Right lobe of liver (tissue), 6 donors: ENCODE measurements at regions not wholly inside any gene's neighbourhood (a gene's known extent, or its start where the extent isn't known, plus 50 kb on each side); places are given as distances from the start of the nearest gene placed in this dataset.

ENCODE experiments used
- ATAC-seq, 4 donors: fragments of 200-7000 bp; cut with Tn5 transposase; one replicate each; pipeline ENCODE4 v1.9.1; 2020; ENCODE audit warnings: mild to moderate bottlenecking in 4 of 4, moderate library complexity in 4 of 4
- DNase-seq, 3 donors: peaks; one replicate each; pipeline ENCODE4 v3.0.0-alpha.2; 2020
- H3K27ac ChIP-seq, 3 donors: fragments of 200-600 bp; one replicate each; pipeline ENCODE4 v1.8.0; 2022
- H3K27me3 ChIP-seq, 2 donors: fragments of 200-600 bp; one replicate each; pipeline ENCODE4 v1.8.0; 2022
- H3K36me3 ChIP-seq, 4 donors: fragments of 200-600 bp; sonication (generic) in 1 of 4; one replicate each; pipeline versions ENCODE4 v1.5.1 to v1.8.0; 2017 to 2022; ENCODE audit warnings: control low read depth in 1 of 4
- H3K4me1 ChIP-seq, 4 donors: fragments of 200-600 bp; sonication (generic) in 1 of 4; one replicate each; pipeline versions ENCODE4 v1.5.1 to v1.8.0; 2017 to 2022; ENCODE audit warnings: control low read depth in 1 of 4
- H3K4me3 ChIP-seq, 3 donors: fragments of 200-600 bp; one replicate each; pipeline ENCODE4 v1.8.0; 2022
- H3K9me3 ChIP-seq, 4 donors: fragments of 200-600 bp; sonication (generic) in 1 of 4; one replicate each; pipeline versions ENCODE4 v1.5.1 to v1.8.0; 2017 to 2022; ENCODE audit warnings: control low read depth in 1 of 4
- POLR2A ChIP-seq: fragments of 450-650 bp; IDR thresholded peaks from one replicate; pipeline ENCODE4 v1.6.1; 2017; ENCODE audit warnings: antibody characterized with exemption, mild to moderate bottlenecking
- WGBS: methylation state at CpG from one replicate; pipeline ENCODE4 v1.1.6; 2018; ENCODE audit warnings: low coverage, low lambda C conversion rate; ENCODE audit not compliant: insufficient coverage; ENCODE audit errors: missing lambda C conversion rate; 5-methylcytosine and 5-hydroxymethylcytosine counted together
- intact Hi-C, 2 donors: fragments of 100-400 bp; cut with DNase I; formaldehyde crosslinking; loops; one replicate each; pipeline versions ENCODE4 v1.11.2 to v1.14.1; 2022
- TF ChIP-seq, protein P1 (sequence below), 4 donors: fragments of 200-600 bp in 3 of 4; fragments of 450-650 bp in 1 of 4; IDR thresholded peaks; one replicate each; pipeline versions ENCODE4 v1.5.1 to v1.8.0; 2016 to 2022; ENCODE audit warnings: antibody characterized with exemption in 4 of 4, mild to moderate bottlenecking in 2 of 4
- donor health status: DM: no; HTN: yes; CAD: no.
- donor health status: DM: no; HTN: no; CAD: no.
- donor health status: DM: no; HTN: no; CAD: no.
- donor health status: DM: no; HTN: yes; CAD: no.
- donor health status: DM: no; HTN: yes; CAD: no.

GRCh38 chr2:8430628-8431027, 251.2 kb upstream of the ID2 start:
- intact Hi-C loops, result no loop called here
- Histone ChIP-seq H3K36me3 (no peaks in the 10 kb centered on the region), H3K9me3 (no peaks in the 10 kb centered on the region), H3K4me1 (peaks cover 0 to 7% (median under 1%) of the 10 kb centered on the region in 4 donors), H3K27ac (no peak overlapping the region), H3K4me3 (no peak overlapping the region), H3K27me3 (no peaks in the 10 kb centered on the region)
- DNase-seq (no peak), ATAC-seq (no peak)
- 75% methylated on average over 1 of the region's 4 CpGs for WGBS
- TF ChIP-seq, protein P1, sequence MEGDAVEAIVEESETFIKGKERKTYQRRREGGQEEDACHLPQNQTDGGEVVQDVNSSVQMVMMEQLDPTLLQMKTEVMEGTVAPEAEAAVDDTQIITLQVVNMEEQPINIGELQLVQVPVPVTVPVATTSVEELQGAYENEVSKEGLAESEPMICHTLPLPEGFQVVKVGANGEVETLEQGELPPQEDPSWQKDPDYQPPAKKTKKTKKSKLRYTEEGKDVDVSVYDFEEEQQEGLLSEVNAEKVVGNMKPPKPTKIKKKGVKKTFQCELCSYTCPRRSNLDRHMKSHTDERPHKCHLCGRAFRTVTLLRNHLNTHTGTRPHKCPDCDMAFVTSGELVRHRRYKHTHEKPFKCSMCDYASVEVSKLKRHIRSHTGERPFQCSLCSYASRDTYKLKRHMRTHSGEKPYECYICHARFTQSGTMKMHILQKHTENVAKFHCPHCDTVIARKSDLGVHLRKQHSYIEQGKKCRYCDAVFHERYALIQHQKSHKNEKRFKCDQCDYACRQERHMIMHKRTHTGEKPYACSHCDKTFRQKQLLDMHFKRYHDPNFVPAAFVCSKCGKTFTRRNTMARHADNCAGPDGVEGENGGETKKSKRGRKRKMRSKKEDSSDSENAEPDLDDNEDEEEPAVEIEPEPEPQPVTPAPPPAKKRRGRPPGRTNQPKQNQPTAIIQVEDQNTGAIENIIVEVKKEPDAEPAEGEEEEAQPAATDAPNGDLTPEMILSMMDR (IDR thresholded peaks at IDR 0.05), result no peak
- no peak for TF ChIP-seq POLR2A

DNA sequence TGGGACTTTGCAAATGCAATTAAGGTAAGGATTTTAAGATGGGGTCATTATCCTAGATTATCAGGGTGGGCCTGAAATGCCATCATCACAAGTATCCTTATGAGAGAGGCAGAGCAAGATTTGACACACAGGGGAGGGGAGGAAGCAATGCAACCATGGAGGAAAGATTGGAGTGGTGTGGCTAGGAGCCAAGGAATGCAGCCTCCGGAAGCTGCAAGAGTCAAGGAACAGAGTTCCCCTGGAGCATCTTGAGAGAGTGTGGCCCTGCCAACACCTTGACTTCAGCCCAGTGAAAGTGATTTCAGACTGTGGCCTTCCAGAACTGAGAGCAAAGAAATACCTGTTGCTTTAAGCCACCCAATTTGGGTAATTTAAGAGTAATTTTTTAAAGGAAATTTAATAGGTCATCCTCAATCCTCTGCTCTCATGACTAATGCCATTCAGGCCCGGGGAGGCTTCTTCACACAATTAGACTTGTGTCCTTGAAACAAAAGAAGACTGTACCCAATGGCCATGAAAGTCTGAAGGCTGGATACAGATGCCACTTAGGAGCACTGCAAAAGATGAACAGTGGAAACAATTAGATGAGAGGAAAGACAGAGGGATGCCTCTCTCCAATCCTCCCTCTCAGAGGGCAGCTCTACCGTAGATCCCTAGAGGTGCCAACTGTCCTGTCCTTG, 250.3 kb upstream of the ID2 start:
- DNase-seq (no peak), ATAC-seq (no peak)
- H3K4me3 ChIP-seq, result no peak overlapping the region
- H3K27me3 ChIP-seq, result no peaks in the 10 kb centered on the region
- H3K36me3 ChIP-seq, result no peaks in the 10 kb centered on the region
- TF ChIP-seq, protein P1 (IDR thresholded peaks at IDR 0.05), result no peak
- peaks cover 0 to 7% (median under 1%) of the 10 kb centered on the region in 4 donors for H3K4me1 ChIP-seq
- intact Hi-C loops, result no loop called here
- 93% methylated on average over 2 of the region's 3 CpGs for WGBS
- no peaks in the 10 kb centered on the region for H3K9me3 ChIP-seq
- H3K27ac ChIP-seq, result no peak overlapping the region

DNA sequence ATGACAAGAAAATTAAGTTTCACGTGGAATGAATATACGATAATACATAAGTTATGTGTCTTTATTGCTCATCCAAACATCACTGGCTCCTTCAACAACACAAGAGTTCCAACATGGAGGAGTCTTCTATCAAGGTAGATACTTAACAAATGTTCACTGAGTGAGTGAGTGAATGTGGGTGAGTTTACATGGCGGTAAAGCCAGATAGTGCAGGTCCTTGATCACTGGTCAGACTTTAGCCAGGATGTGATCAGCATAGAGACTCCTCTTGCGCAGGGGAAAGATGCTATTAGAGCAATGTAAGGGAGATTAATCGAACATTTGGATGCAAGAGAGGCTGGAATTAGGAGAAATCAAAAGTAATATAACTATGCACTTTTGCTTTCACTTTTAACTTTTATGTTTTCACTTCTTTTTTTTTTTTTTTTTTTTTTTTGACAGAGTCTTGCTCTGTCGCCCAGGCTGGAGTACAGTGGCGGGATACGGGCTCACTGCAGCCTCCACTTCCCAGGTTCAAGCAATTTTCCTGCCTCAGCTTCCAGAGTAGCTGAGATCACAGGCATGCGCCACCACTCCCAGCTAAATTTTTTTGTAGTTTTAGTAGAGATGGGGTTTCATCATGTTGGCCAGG, 249.0 kb upstream of the ID2 start:
- Histone ChIP-seq H3K27ac (no peak overlapping the region), H3K4me1 (peaks cover 0 to 7% (median under 1%) of the 10 kb centered on the region in 4 donors), H3K36me3 (no peaks in the 10 kb centered on the region), H3K4me3 (no peak overlapping the region), H3K9me3 (no peaks in the 10 kb centered on the region), H3K27me3 (no peaks in the 10 kb centered on the region)
- peak; percentile 35 to 58 (median 46) for ATAC-seq
- TF ChIP-seq POLR2A, result no peak
- TF ChIP-seq, protein P1 (IDR thresholded peaks at IDR 0.05), result no peak
- 75% methylated on average over 7 of the region's 9 CpGs for WGBS
- intact Hi-C loops, result no loop called here
- no peak for DNase-seq

DNA sequence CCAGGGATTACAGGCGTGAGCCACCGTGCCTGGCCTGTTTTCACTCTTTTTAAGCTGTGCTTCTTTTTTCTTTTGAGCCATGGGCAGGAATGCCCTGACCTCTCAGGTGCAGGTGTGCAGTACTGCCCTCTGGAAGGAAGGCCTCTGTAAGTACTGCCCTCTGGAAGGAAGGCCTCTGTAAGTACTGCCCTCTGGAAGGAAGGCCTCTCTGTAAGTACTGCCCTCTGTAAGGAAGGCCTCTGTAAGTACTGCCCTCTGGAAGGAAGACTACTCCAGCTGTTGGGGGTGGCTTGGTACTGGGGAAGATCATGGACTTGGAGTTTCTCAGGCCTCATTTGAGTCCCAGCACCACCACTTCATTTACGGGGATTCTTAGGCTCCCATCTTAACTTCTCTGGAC, 248.5 kb upstream of the ID2 start:
- TF ChIP-seq, protein P1 (IDR thresholded peaks at IDR 0.05), result no peak
- TF ChIP-seq POLR2A, result no peak
- Histone ChIP-seq H3K27ac (no peak overlapping the region), H3K36me3 (no peaks in the 10 kb centered on the region), H3K9me3 (no peaks in the 10 kb centered on the region), H3K4me1 (peaks cover 0 to 7% (median under 1%) of the 10 kb centered on the region in 4 donors), H3K4me3 (no peak overlapping the region), H3K27me3 (no peaks in the 10 kb centered on the region)
- DNase-seq (no peak), ATAC-seq (peak; percentile 47 to 58 (median 51))
- 65% methylated on average over 2 of the region's 3 CpGs for WGBS
- intact Hi-C loops, result no loop called here
